SU-DHL-6 (cell line): ENCODE measurements at regions not wholly inside any gene's neighbourhood (a gene's known extent, or its start where the extent isn't known, plus 50 kb on each side); places are given as distances from the start of the nearest gene placed in this dataset.

ENCODE experiments used
- CTCF ChIP-seq: fragments of 200-600 bp; sonication (generic); IDR thresholded peaks from one replicate; pipeline ENCODE4 v1.5.1; 2017; ENCODE audit warnings: antibody characterized with exemption, mild to moderate bottlenecking, low read length, moderate library complexity; ENCODE audit not compliant: insufficient read depth, poor library complexity, severe bottlenecking
- EZH2phosphoT487 ChIP-seq: fragments of 200-600 bp; sonication (generic), shearing (Covaris generic); conservative IDR thresholded peaks from 2 replicates; pipeline ENCODE4 v1.6.1; 2018; ENCODE audit warnings: mild to moderate bottlenecking, antibody characterized with exemption, low read length, moderate library complexity, mixed read lengths

GRCh38 chr7:25558605-25559004 lies 330.3 kb upstream of the NPVF start:
- TF ChIP-seq CTCF (no peak), EZH2phosphoT487 (no peak)
